ENCODE measurements at regions not wholly inside any gene's neighbourhood (a gene's known extent, or its start where the extent isn't known, plus 50 kb on each side); places are given as distances from the start of the nearest gene placed in this dataset.

DNA sequence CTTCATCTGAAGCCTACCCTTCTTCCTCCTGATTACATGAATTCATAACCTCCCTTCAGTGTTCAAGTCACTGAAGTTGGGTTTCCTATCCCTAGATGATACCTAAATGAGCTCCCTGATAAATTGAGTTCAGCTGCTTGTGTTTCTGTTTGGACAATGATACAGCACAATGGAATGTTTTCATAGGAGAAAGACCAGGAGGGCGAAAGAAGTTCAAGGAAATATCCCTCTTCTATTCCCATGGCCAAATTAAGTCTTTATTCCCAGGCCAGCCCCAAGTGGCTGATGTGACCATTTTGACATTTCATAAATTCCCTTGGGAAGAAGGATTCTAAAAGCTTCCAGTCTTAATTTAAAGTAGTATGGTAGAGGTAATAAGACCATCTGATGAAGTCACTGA lies 555.8 kb upstream of the CLINT1 start:
- DNase-seq (ENCODE audit: extremely low read depth, insufficient read length), result no peak
- TF ChIP-seq, protein P1, sequence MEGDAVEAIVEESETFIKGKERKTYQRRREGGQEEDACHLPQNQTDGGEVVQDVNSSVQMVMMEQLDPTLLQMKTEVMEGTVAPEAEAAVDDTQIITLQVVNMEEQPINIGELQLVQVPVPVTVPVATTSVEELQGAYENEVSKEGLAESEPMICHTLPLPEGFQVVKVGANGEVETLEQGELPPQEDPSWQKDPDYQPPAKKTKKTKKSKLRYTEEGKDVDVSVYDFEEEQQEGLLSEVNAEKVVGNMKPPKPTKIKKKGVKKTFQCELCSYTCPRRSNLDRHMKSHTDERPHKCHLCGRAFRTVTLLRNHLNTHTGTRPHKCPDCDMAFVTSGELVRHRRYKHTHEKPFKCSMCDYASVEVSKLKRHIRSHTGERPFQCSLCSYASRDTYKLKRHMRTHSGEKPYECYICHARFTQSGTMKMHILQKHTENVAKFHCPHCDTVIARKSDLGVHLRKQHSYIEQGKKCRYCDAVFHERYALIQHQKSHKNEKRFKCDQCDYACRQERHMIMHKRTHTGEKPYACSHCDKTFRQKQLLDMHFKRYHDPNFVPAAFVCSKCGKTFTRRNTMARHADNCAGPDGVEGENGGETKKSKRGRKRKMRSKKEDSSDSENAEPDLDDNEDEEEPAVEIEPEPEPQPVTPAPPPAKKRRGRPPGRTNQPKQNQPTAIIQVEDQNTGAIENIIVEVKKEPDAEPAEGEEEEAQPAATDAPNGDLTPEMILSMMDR (IDR thresholded peaks at IDR 0.05; ENCODE audit: insufficient read depth, low read length, poor library complexity, severe bottlenecking), result no peak
- no peak overlapping the region for H3K4me3 ChIP-seq (replicated peaks; ENCODE audit: low read depth, low read length)
- no peaks in the 10 kb centered on the region for H3K36me3 ChIP-seq (ENCODE audit: control insufficient read depth, insufficient read depth, low read length)
- H3K27me3 ChIP-seq (replicated peaks; ENCODE audit: control insufficient read depth, insufficient read depth, low read length), result no peaks in the 10 kb centered on the region

DNA sequence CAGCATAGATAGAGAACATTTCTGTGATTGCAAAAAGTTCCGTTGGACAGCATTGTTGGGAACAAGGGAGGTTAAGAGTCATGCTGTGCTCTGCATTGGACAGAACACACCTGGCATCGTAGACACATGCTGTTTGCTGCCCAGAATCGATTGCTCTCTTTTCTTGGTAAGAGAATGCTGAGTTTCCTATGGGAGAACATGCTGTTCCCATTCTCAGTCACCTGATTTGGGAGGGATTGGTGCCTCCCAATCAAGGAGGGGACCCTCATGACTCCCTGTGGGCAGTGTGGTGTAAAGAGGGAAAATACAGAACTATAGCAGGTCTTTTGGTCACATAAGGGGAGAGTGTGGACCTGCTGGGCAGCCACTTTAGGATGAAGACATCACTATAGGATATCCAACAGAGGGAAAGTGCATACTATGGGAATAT lies 555.4 kb upstream of the CLINT1 start:
- no peak for DNase-seq (ENCODE audit: extremely low read depth, insufficient read length)
- Histone ChIP-seq H3K27me3 (replicated peaks; ENCODE audit: control insufficient read depth, insufficient read depth, low read length) (no peaks in the 10 kb centered on the region), H3K4me3 (replicated peaks; ENCODE audit: low read depth, low read length) (no peak overlapping the region), H3K36me3 (ENCODE audit: control insufficient read depth, insufficient read depth, low read length) (no peaks in the 10 kb centered on the region)
- TF ChIP-seq, protein P1 (IDR thresholded peaks at IDR 0.05; ENCODE audit: insufficient read depth, low read length, poor library complexity, severe bottlenecking), result no peak

DNA sequence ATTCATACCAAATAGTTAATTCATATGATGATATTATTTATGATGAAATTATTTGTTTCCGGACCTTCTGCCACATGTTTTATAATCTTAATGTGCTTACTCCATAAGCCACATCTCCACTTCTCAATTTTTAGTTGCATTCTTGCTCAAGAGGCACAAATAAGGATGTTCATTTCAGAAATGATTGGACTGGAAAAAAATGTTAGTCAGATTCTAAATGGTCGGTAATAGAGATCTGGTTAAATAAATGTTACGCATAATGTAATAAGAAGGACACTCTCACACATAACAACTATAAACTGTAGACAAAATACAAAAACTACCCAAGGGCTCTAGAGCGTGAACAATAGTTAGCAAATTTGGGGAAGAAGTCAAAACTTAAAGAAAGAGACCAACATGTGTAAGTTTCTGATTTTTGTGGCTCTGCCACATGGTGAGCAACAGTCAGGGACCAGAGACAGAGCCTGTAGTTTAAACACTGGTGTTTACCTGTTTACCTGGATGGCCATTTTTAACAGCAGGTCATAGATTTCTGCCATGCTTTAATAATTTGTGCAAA lies 554.3 kb upstream of the CLINT1 start:
- Histone ChIP-seq H3K36me3 (ENCODE audit: control insufficient read depth, insufficient read depth, low read length) (no peaks in the 10 kb centered on the region), H3K4me3 (replicated peaks; ENCODE audit: low read depth, low read length) (no peak overlapping the region), H3K27me3 (replicated peaks; ENCODE audit: control insufficient read depth, insufficient read depth, low read length) (no peaks in the 10 kb centered on the region)
- TF ChIP-seq, protein P1 (IDR thresholded peaks at IDR 0.05; ENCODE audit: insufficient read depth, low read length, poor library complexity, severe bottlenecking), result no peak
- DNase-seq (ENCODE audit: extremely low read depth, insufficient read length), result no peak

DNA sequence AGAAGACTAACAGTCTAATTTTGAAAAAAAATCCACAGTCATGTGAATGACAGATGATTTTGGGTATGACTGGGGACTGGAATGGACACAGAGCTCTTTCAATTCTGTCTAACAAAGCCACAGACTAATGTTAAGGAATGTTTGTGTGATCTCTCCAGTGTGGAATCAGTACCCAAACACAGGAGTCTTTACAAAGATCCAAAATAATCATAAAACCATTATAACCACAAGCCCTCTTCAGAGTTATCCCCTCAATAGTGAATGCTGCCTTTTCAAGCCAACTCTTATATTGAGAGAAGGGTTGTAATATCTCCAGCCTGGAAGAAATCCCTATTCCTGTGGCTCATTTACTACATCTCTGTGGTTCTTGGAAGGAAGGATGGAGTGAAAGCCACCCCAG lies 552.0 kb upstream of the CLINT1 start:
- DNase-seq (ENCODE audit: extremely low read depth, insufficient read length), result no peak
- TF ChIP-seq, protein P1 (IDR thresholded peaks at IDR 0.05; ENCODE audit: insufficient read depth, low read length, poor library complexity, severe bottlenecking), result no peak
- Histone ChIP-seq H3K4me3 (replicated peaks; ENCODE audit: low read depth, low read length) (no peak overlapping the region), H3K36me3 (ENCODE audit: control insufficient read depth, insufficient read depth, low read length) (no peaks in the 10 kb centered on the region), H3K27me3 (replicated peaks; ENCODE audit: control insufficient read depth, insufficient read depth, low read length) (no peaks in the 10 kb centered on the region)

DNA sequence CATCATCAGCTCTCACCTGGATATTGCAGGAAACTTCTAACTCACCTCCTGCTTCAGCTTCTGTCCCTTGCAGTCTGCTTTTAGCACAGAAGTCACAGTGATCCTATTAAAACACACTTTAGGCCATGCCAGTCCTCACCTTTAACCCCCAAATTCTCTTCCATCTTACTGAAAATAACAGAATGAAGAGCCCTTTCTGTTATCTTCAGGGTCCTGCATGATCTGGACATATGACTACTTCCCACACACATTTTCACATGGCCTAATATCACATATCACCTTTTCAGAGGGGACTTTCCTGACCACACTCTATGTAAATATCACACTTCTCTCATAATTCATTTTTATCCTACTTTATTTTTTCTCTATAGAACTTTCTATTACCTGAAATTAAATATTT lies 550.6 kb upstream of the CLINT1 start:
- Histone ChIP-seq H3K4me3 (replicated peaks; ENCODE audit: low read depth, low read length) (peak overlapping the region; percentile 30), H3K27me3 (replicated peaks; ENCODE audit: control insufficient read depth, insufficient read depth, low read length) (no peaks in the 10 kb centered on the region), H3K36me3 (ENCODE audit: control insufficient read depth, insufficient read depth, low read length) (no peaks in the 10 kb centered on the region)
- TF ChIP-seq, protein P1 (IDR thresholded peaks at IDR 0.05; ENCODE audit: insufficient read depth, low read length, poor library complexity, severe bottlenecking), result no peak
- DNase-seq (ENCODE audit: extremely low read depth, insufficient read length), result no peak

DNA sequence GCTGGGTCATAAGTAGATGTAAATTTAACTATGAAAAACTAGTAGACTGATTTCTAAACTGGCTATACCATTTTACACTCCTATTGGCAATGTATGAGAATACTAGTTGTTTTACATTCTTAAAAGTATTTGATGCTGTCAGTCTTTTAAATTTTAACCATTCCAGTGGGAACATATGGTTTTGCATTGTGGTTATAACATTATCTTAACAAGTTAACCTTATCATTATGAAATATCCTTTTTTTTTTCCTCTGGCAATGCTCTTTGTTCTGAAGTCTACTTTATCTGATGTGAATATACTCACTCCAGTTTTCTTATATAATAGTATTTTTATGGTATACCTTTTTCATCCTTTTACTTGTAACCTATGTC lies 548.9 kb upstream of the CLINT1 start:
- no peaks in the 10 kb centered on the region for H3K36me3 ChIP-seq (ENCODE audit: control insufficient read depth, insufficient read depth, low read length)
- TF ChIP-seq, protein P1 (IDR thresholded peaks at IDR 0.05; ENCODE audit: insufficient read depth, low read length, poor library complexity, severe bottlenecking), result no peak
- H3K4me3 ChIP-seq (replicated peaks; ENCODE audit: low read depth, low read length), result no peak overlapping the region
- H3K27me3 ChIP-seq (replicated peaks; ENCODE audit: control insufficient read depth, insufficient read depth, low read length), result no peaks in the 10 kb centered on the region
- DNase-seq (ENCODE audit: extremely low read depth, insufficient read length), result no peak

Data from GM06990 (cell line).